GM12891 (cell line): ENCODE measurements at regions not wholly inside any gene's neighbourhood (a gene's known extent, or its start where the extent isn't known, plus 50 kb on each side); places are given as distances from the start of the nearest gene placed in this dataset.

ENCODE experiments used
- DNase-seq: peaks from one replicate; pipeline ENCODE4 v3.0.0; 2011; ENCODE audit warnings: low spot score; ENCODE audit not compliant: insufficient read length
- FAIRE-seq: peaks from 2 replicates; lab custom pipeline; 2011; peaks lifted over from hg19 to GRCh38; lab: Jason Lieb, UNC
- PAX5 ChIP-seq: IDR thresholded peaks from 2 replicates; pipeline ENCODE4 v1.6.1; 2011; ENCODE audit warnings: low read length, moderate library complexity, mild to moderate bottlenecking; ENCODE audit not compliant: insufficient read depth, severe bottlenecking
- POLR2A ChIP-seq: IDR thresholded peaks from 2 replicates; pipeline ENCODE4 v1.6.1; 2011; ENCODE audit warnings: low read depth, low read length, control low read depth
- POLR2AphosphoS5 ChIP-seq: IDR thresholded peaks from 2 replicates; pipeline ENCODE4 v1.6.1; 2011; ENCODE audit warnings: low read depth, low read length, control low read depth
- POU2F2 ChIP-seq: IDR thresholded peaks from 2 replicates; pipeline ENCODE4 v1.6.1; 2011; ENCODE audit warnings: low read depth, mild to moderate bottlenecking, control low read depth, low read length, moderate library complexity
- SPI1 ChIP-seq: IDR thresholded peaks from 2 replicates; pipeline ENCODE4 v1.6.1; 2011; ENCODE audit warnings: low read depth, low read length, control low read depth
- TAF1 ChIP-seq: IDR thresholded peaks from 2 replicates; pipeline ENCODE4 v1.6.1; 2011; ENCODE audit warnings: low read depth, low read length, control low read depth

DNA sequence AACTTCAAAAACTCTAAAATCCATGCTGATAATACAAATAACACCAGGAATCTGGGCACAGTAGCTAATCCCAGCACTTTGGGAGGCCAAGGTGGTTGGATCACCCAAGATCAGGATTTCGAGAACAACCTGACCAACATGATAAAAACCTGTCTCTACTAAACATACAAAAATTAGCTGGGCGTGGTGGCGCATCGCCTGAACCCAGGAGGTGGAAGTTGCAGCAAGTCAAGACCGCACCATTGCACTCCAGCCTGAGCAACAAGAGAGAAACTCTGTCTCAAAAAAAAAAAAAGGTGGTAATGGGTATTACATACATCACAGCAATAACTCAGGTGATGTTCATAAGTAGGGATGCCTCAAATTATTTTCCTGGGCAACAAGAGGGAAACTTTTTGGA, 315.0 kb upstream of the MEOX2 start:
- TF ChIP-seq PAX5 (no peak), POLR2A (no peak), SPI1 (no peak), POLR2AphosphoS5 (no peak), TAF1 (no peak), POU2F2 (no peak)
- no peak for DNase-seq
- FAIRE-seq: no peak

DNA sequence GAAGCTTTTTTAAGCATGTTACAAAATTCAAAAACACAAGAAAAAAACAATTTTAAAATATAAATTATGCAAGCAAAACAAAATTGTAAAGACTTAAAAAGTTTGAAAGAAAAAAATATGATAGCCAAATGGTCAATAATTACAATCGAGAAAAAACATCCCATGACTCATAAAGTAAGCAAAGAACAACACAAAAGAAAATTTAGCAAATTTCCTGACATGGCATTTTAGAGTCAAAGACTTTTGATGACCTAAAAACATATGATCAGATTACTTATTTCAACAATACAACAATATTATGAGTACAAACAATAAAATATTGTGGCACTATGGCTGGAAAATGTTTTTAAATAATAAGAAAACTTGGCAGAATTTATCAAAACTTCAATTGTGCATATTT, 312.1 kb upstream of the MEOX2 start:
- no peak for FAIRE-seq
- DNase-seq: no peak
- TF ChIP-seq SPI1 (no peak), POU2F2 (no peak), TAF1 (no peak), POLR2A (no peak), POLR2AphosphoS5 (no peak), PAX5 (no peak)

DNA sequence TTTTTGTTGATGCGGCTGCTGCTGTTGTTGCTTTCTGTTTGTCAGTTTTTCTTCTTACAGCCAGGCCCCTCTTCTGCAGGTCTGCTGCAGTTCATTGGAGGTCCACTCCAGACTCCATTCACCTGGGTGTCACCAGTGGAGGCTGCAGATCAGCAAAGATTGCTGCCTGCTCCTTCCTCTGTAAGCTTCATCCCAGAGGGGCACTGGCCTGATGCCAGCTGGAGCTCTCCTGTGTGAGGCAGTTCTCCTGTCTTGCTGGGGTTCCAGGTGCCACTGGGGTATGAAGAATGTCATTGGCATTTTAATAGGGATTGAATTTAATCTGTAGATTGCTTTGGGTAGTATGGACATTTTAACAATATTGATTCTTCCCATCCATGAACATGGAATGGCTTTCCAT, 308.5 kb upstream of the MEOX2 start:
- FAIRE-seq: no peak
- TF ChIP-seq PAX5 (no peak), POLR2A (no peak), POU2F2 (no peak)
- DNase-seq: no peak

DNA sequence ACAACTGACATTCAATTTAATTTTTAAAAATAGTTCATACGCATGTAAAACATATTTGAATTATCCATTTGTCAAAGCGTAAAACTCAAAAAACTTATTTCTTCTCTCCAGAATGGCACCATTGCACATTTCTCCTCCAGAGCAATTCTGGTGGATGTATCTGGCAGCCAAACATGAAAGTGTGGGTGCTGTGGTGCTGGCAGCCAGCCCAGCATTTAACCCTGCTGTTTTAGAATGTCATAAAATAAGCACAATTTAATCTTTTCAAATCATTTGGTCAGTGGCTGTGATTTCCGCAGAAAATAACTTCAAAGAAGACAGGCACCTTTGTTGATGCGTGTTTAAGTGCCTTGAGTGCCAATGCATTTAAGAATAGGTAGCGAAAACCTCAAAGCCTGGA, 302.7 kb upstream of the MEOX2 start:
- TF ChIP-seq PAX5 (no peak), POU2F2 (no peak), TAF1 (no peak), POLR2AphosphoS5 (no peak), POLR2A (no peak), SPI1 (no peak)
- FAIRE-seq: no peak
- DNase-seq: no peak

DNA sequence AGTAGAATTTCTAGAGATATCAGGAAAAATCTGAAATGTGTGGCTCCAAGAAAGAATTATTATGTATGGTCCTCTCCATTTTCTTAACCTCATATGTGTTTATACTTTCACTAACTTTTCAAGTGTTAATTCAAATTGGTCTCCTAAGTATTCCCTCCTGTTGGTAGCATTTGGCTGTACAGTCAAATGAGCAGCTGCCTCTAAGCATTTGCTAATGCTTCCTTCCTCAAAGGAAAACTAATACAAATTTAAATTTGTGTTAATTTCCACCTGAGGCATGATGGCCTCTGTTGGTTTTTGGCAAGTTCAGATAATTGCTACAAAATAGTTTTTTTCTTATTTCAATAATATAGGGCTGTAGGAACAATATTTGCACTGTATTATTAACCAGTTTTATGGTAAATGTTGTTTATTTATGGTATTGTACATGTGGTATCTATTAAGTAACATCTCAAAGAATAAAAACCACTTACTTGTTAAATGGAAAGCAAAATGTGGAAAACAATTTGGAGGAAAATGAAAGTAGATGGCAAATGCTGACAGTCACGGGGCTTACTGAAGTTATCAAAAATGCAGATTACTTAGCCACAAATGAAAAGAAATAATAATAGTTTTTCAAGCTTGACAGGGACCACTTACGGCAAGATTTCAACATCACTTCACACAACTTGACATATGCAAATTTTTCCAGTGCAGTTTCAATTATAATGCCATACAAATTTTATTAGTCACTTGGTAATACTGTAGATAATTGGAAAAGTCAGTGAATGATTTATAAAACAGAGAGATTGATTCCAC, 299.3 kb upstream of the MEOX2 start:
- no peak for TF ChIP-seq POLR2A
- DNase-seq: no peak

DNA sequence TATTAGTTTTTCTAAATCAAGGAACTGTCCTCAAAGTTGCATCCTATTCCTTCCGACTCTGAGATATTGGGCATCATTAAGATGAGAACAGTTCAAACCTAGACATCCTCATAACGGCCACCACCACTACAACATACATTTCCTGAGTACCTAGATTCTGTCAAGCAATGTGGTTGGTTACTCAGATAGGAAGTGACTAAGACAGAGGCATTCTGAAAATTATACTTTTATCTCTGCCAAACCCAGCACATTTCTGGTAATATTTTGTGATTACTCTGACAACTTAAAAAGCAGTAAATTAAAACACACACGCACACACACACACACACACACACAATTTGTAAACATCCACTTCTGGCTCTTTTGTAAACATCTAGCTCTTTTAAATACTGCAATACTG, 291.2 kb upstream of the MEOX2 start:
- no peak for DNase-seq
- TF ChIP-seq POLR2AphosphoS5 (no peak), PAX5 (no peak), POLR2A (no peak), POU2F2 (no peak), TAF1 (no peak), SPI1 (no peak)
- no peak for FAIRE-seq

More for the DNA sequence above, 299.3 kb upstream of the MEOX2 start:
- FAIRE-seq: no peak

DNA sequence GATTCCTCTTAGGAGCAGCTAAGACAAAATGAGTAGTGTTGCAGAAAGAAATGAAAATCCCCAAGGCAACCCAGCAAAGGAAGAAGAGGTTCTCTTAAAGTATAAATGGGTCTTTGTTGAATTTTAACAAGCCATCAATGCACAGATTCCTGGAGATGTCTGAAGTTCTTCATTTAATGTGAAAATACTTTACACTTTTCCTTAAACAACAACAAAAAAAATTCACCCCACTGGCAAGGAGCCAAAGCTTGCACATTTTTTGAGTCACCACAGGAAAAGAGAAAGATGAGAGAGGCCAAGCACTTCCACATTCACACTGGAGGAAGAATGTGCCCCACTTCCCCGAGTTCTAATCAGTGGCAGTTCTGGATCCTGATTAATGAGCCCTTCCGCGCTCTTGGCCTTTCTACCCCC, 286.4 kb upstream of the MEOX2 start:
- DNase-seq: no peak
- TF ChIP-seq POLR2AphosphoS5 (no peak), TAF1 (no peak), SPI1 (no peak), POLR2A (no peak), PAX5 (no peak), POU2F2 (no peak)
- no peak for FAIRE-seq

DNA sequence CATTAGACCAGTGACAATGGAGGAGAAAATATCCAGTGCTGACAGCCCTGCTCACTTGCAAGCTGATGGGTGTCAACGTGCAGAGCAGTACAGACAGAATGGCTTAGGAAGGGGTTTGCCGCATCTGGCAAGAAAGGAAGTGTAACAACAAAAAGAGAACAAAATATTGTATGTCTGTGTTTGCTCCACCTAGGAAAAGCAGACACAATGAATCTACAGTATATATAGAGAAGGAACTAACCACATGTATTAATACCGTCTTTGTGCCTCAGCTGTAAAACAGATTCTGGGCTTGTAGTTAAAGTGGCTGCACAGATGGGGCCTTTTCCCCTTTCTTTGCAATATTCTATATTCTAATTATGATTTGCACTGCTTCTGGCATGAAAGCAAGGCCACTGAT, 281.1 kb upstream of the MEOX2 start:
- DNase-seq (no peak), FAIRE-seq (no peak)
- TF ChIP-seq POLR2A (no peak), POLR2AphosphoS5 (no peak)

DNA sequence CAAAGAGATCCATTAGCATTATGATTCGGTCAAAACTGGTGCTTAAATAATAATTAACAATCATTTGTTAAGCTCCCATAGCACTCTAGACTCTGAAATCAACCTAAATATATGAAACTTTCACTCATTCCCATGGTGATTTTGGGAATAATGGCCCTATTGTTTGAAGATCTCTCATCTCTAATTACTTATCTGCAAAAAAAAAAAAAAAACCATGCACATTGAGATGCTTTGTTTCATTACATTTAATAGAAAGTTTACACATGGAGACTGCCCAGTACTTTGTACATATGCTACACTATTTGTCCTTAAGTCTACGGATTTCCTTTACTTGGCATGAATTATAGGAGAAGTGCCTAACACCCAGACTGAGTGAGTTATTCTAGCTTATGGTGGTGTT, 280.6 kb upstream of the MEOX2 start:
- TF ChIP-seq SPI1 (no peak), TAF1 (no peak), PAX5 (no peak), POLR2A (no peak), POLR2AphosphoS5 (no peak), POU2F2 (no peak)
- DNase-seq (no peak), FAIRE-seq (no peak)

DNA sequence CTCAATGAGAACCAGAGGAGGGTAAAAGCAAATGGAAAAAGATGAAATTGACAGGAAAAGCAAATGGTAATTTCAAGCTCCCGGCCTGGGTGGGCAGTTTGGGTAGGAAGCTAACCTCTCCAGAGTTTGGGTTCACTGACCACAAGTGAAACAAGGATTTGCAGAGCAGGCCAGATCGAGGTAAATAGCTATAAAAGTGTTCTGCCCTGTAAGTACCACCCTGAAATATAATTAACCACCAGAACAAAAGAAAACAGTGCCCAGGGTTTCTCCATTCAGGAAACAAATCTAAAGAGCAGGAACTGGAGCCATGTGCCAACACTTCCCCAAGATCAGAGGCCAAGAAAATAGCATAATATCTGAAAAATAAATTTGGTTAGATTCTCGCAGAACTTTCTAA, 276.7 kb upstream of the MEOX2 start:
- no peak for TF ChIP-seq POLR2AphosphoS5
- no peak for TF ChIP-seq POLR2A
- DNase-seq (no peak), FAIRE-seq (no peak)
